ENCODE measurements at regions not wholly inside any gene's neighbourhood (a gene's known extent, or its start where the extent isn't known, plus 50 kb on each side); places are given as distances from the start of the nearest gene placed in this dataset.
"Not testable (repeated sequence)": the region's sequence is repeated elsewhere in the genome, so short reads cannot be mapped to it uniquely, and the experiment has no call there.

GRCh38 chr11:122572592-122572991 is 82.9 kb upstream of the UBASH3B start:
- DNase-seq (ENCODE audit: low read depth): no peak
- in situ Hi-C loops (cut with HindIII; ENCODE audit: low sequenced_read_pairs): no loop called here

GRCh38 chr11:122563761-122564160 is 91.8 kb upstream of the UBASH3B start:
- no peak overlapping the region for H3K4me3 ChIP-seq (ENCODE audit: low read depth, low read length)
- TF ChIP-seq CTCF (IDR thresholded peaks at IDR 0.05; ENCODE audit: low read depth, low read length, missing control alignments): no peak
- in situ Hi-C loops (cut with HindIII; ENCODE audit: low sequenced_read_pairs): no loop called here
- DNase-seq (ENCODE audit: low read depth): no peak

More at GRCh38 chr11:122572592-122572991, 82.9 kb upstream of the UBASH3B start:
- H3K4me3 ChIP-seq (ENCODE audit: low read depth, low read length): no peak overlapping the region
- TF ChIP-seq CTCF (IDR thresholded peaks at IDR 0.05; ENCODE audit: low read depth, low read length, missing control alignments): no peak

- no peak overlapping the region for H3K4me3 ChIP-seq (ENCODE audit: low read depth, low read length)
- TF ChIP-seq CTCF (IDR thresholded peaks at IDR 0.05; ENCODE audit: low read depth, low read length, missing control alignments): no peak
- no peak for DNase-seq (ENCODE audit: low read depth)
- in situ Hi-C loops (cut with HindIII; ENCODE audit: low sequenced_read_pairs): no loop called here
Measured at GRCh38 chr11:122559734-122560382, 95.7 kb upstream of the UBASH3B start.

GRCh38 chr11:122559218-122559617 is 96.3 kb upstream of the UBASH3B start:
- DNase-seq (ENCODE audit: low read depth); in situ Hi-C loops (cut with HindIII; ENCODE audit: low sequenced_read_pairs); H3K4me3 ChIP-seq (ENCODE audit: low read depth, low read length): not testable (repeated sequence)

- H3K4me3 ChIP-seq (ENCODE audit: low read depth, low read length); DNase-seq (ENCODE audit: low read depth); in situ Hi-C loops (cut with HindIII; ENCODE audit: low sequenced_read_pairs): not testable (repeated sequence)
Measured at GRCh38 chr11:122557163-122557562, 98.4 kb upstream of the UBASH3B start.

GRCh38 chr11:122556605-122557004 is 98.9 kb upstream of the UBASH3B start:
- DNase-seq (ENCODE audit: low read depth): no peak
- peak; percentile 26 for TF ChIP-seq CTCF (IDR thresholded peaks at IDR 0.05; ENCODE audit: low read depth, low read length, missing control alignments)
- in situ Hi-C loops (cut with HindIII; ENCODE audit: low sequenced_read_pairs): no loop called here
- H3K4me3 ChIP-seq (ENCODE audit: low read depth, low read length): peak overlapping the region; percentile 5

- H3K4me3 ChIP-seq (ENCODE audit: low read depth, low read length): no peak overlapping the region
- no peak for DNase-seq (ENCODE audit: low read depth)
- no peak for TF ChIP-seq CTCF (IDR thresholded peaks at IDR 0.05; ENCODE audit: low read depth, low read length, missing control alignments)
- in situ Hi-C loops (cut with HindIII; ENCODE audit: low sequenced_read_pairs): no loop called here
Measured at GRCh38 chr11:122538060-122538459, 117.5 kb upstream of the UBASH3B start.

GRCh38 chr11:122524898-122525297 is 130.6 kb upstream of the UBASH3B start:
- no peak for TF ChIP-seq CTCF (IDR thresholded peaks at IDR 0.05; ENCODE audit: low read depth, low read length, missing control alignments)

More at GRCh38 chr11:122524898-122525297, 130.6 kb upstream of the UBASH3B start:
- in situ Hi-C loops (cut with HindIII; ENCODE audit: low sequenced_read_pairs): no loop called here
- no peak for DNase-seq (ENCODE audit: low read depth)
- no peak overlapping the region for H3K4me3 ChIP-seq (ENCODE audit: low read depth, low read length)

Data from astrocyte of the cerebellum (primary cell).